Panc1 (cell line): ENCODE measurements at regions not wholly inside any gene's neighbourhood (a gene's known extent, or its start where the extent isn't known, plus 50 kb on each side); places are given as distances from the start of the nearest gene placed in this dataset.

Experiments used
- ATAC-seq: fragments of 200-7000 bp; cut with Tn5 transposase; 2 replicates; pipeline ENCODE4 v1.9.1; 2020; ENCODE audit warnings: mild to moderate bottlenecking, moderate library complexity
- BruUV-seq: library from RNA; stranded (reverse); fragments of 400-500 nt; replicated peaks from 2 replicates; lab custom pipeline; 2021; lab: Mats Ljungman, UMichigan
- CTCF ChIA-PET: fragments of 300-600 bp; sonication (Branson Sonifier 250); formaldehyde crosslinking; loops from one replicate; lab custom pipeline; 2022; ENCODE audit warnings: antibody characterized with exemption; lab: Charles Lee
- POLR2A ChIA-PET: fragments of 300-600 bp; sonication (Branson Sonifier 250); formaldehyde crosslinking; loops from one replicate; lab custom pipeline; 2022; ENCODE audit warnings: antibody characterized with exemption; lab: Charles Lee
- DNase-seq: peaks from one replicate; pipeline ENCODE4 v3.0.0-alpha.2; 2010; ENCODE audit warnings: low read depth, low spot score
- H3K27ac ChIP-seq: 2 replicates; pipeline ENCODE4 v1.5.1; 2011; ENCODE audit warnings: mild to moderate bottlenecking, low read length, inconsistent platforms
- H3K27me3 ChIP-seq: fragments of 200-500 bp; sonication (Bioruptor generic); 2 replicates; pipeline ENCODE4 v1.6.0; 2014; ENCODE audit warnings: low read length, inconsistent platforms; ENCODE audit not compliant: control insufficient read depth, insufficient read depth
- H3K36me3 ChIP-seq: fragments of 200-500 bp; sonication (Bioruptor generic); 2 replicates; pipeline ENCODE4 v1.5.1; 2014; ENCODE audit warnings: inconsistent platforms, mild to moderate bottlenecking, low read length, moderate library complexity; ENCODE audit not compliant: control insufficient read depth, insufficient read depth
- H3K4me1 ChIP-seq: 2 replicates; pipeline ENCODE4 v1.5.1; 2011; ENCODE audit warnings: inconsistent platforms, mild to moderate bottlenecking, low read length, moderate library complexity; ENCODE audit not compliant: control insufficient read depth, insufficient read depth
- H3K4me3 ChIP-seq, 2 experiments: 2 replicates each; pipeline ENCODE4 v1.5.1; 2011 to 2012; ENCODE audit warnings: low read depth in 2 of 2, low read length in 2 of 2, mild to moderate bottlenecking in 2 of 2, inconsistent platforms in 1 of 2, moderate library complexity in 1 of 2
- H3K9me3 ChIP-seq: fragments of 200-500 bp; sonication (Bioruptor generic); 2 replicates; pipeline ENCODE4 v1.5.1; 2014; ENCODE audit warnings: low read depth, mild to moderate bottlenecking, inconsistent platforms, low read length, moderate library complexity; ENCODE audit not compliant: control insufficient read depth, insufficient read depth
- POLR2AphosphoS5 ChIP-seq: IDR thresholded peaks from 2 replicates; pipeline ENCODE4 v1.6.1; 2012; ENCODE audit warnings: mild to moderate bottlenecking, low read depth, low read length, moderate library complexity
- REST ChIP-seq, 2 experiments: IDR thresholded peaks; 2 replicates each; pipeline ENCODE4 v1.6.1; 2011 to 2012; ENCODE audit warnings: low read depth in 2 of 2, control low read depth in 1 of 2, low read length in 1 of 2, mild to moderate bottlenecking in 1 of 2, moderate library complexity in 1 of 2; ENCODE audit not compliant: insufficient read depth in 1 of 2
- SIN3A ChIP-seq: IDR thresholded peaks from 2 replicates; pipeline ENCODE4 v1.6.1; 2012; ENCODE audit warnings: low read depth, mild to moderate bottlenecking, low read length, moderate library complexity, borderline replicate concordance; ENCODE audit not compliant: insufficient read depth
- TCF7L2 ChIP-seq: IDR thresholded peaks from 2 replicates; pipeline ENCODE4 v1.6.1; 2011; ENCODE audit warnings: mild to moderate bottlenecking, low read depth, low read length, inconsistent platforms
- in situ Hi-C: cut with HindIII; loops from 2 replicates; pipeline ENCODE4 v1.10.0; 2016; ENCODE audit warnings: low sequenced_read_pairs, low pct_unique_long_range_greater_than_20kb
- intact Hi-C: fragments of 100-400 bp; cut with micrococcal nuclease; formaldehyde crosslinking; loops from one replicate; pipeline ENCODE4 v1.10.0; 2022; ENCODE audit not compliant: unreplicated experiment
- TF ChIP-seq, protein P1 (sequence below): fragments of 450-650 bp; IDR thresholded peaks from 2 replicates; pipeline ENCODE4 v1.5.1; 2017; ENCODE audit warnings: mild to moderate bottlenecking

DNA sequence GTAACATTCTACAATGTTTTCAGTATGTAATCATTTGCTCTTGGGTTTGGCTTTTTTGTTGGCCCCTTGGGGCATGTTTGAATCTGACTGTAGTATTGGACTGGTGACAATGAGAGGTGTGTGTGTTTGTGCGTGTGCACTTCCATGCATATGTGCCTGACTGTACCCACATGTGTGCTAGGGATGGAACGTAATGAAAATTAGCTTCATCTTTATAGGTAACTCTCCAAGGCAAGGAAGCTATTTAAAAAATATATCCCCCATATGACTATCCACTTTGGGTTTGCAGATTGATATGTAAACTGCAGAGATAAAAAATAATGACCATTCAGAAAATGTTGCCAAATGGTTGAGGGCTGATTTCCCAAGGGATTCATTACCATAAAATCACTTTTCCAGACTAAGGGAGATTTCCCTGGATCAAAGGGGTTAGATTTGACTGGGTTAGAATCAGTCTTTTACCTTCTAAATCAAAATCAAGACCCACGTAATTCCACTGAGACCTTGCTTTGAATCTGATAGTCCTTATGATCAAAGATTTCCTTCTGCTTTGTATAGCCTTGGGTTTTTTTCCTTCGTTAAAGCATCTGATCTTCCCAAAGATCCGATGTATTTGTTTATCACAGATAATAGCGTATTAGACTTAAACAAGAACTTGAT is 189.7 kb downstream of the CENPF start:
- Histone ChIP-seq H3K36me3 (no peaks in the 10 kb centered on the region), H3K27ac (no peak overlapping the region), H3K4me3 (no peak overlapping the region), H3K27me3 (no peaks in the 10 kb centered on the region), H3K4me1 (no peaks in the 10 kb centered on the region), H3K9me3 (no peaks in the 10 kb centered on the region)
- BruUV-seq: no TSS peak
- in situ Hi-C loops (no loop called here), intact Hi-C loops (no loop called here)
- TF ChIP-seq POLR2AphosphoS5 (no peak), SIN3A (no peak), TCF7L2 (no peak), REST (IDR thresholded peaks at IDR 0.05; ENCODE audit: insufficient read depth in 1 of 2, low read depth in 2 of 2, low read length in 1 of 2) (no peak)
- TF ChIP-seq, protein P1, sequence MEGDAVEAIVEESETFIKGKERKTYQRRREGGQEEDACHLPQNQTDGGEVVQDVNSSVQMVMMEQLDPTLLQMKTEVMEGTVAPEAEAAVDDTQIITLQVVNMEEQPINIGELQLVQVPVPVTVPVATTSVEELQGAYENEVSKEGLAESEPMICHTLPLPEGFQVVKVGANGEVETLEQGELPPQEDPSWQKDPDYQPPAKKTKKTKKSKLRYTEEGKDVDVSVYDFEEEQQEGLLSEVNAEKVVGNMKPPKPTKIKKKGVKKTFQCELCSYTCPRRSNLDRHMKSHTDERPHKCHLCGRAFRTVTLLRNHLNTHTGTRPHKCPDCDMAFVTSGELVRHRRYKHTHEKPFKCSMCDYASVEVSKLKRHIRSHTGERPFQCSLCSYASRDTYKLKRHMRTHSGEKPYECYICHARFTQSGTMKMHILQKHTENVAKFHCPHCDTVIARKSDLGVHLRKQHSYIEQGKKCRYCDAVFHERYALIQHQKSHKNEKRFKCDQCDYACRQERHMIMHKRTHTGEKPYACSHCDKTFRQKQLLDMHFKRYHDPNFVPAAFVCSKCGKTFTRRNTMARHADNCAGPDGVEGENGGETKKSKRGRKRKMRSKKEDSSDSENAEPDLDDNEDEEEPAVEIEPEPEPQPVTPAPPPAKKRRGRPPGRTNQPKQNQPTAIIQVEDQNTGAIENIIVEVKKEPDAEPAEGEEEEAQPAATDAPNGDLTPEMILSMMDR: no peak
- ATAC-seq (no peak), DNase-seq (no peak)
- POLR2A ChIA-PET: no interaction called here
- CTCF ChIA-PET: no interaction called here

DNA sequence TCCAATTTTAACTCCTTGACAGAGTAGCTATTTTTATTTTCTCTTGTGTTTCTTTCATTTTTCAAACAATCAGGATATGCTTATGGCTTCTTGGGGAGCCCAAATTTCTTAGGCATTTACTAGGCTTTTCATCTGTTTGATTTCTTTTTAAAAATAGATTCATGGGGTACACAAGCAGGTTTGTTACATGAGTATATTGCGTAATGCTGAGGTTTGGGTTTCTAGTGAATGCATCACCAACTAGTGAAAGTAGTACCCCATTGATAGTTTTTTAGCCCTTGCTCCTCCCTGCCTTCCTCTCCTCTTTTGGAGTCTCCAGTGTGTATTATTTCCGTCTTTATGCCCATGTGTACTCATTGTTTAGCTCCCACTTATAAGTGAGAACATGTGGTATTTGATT is 190.7 kb downstream of the CENPF start:
- BruUV-seq: no TSS peak
- TF ChIP-seq TCF7L2 (no peak), SIN3A (no peak), POLR2AphosphoS5 (no peak), REST (IDR thresholded peaks at IDR 0.05; ENCODE audit: insufficient read depth in 1 of 2, low read depth in 2 of 2, low read length in 1 of 2) (no peak)
- TF ChIP-seq, protein P1: no peak
- CTCF ChIA-PET: no interaction called here

More for the DNA sequence above, 190.7 kb downstream of the CENPF start:
- H3K4me1 ChIP-seq: no peaks in the 10 kb centered on the region
- no peak overlapping the region for H3K4me3 ChIP-seq
- intact Hi-C loops: no loop called here
- no peaks in the 10 kb centered on the region for H3K36me3 ChIP-seq
- no peak overlapping the region for H3K27ac ChIP-seq
- DNase-seq: no peak
- no peak for ATAC-seq
- in situ Hi-C loops: no loop called here
- POLR2A ChIA-PET: no interaction called here
- no peaks in the 10 kb centered on the region for H3K9me3 ChIP-seq
- H3K27me3 ChIP-seq: no peaks in the 10 kb centered on the region
